ENCODE measurements at regions not wholly inside any gene's neighbourhood (a gene's known extent, or its start where the extent isn't known, plus 50 kb on each side); places are given as distances from the start of the nearest gene placed in this dataset.
"Not testable (repeated sequence)": the region's sequence is repeated elsewhere in the genome, so short reads cannot be mapped to it uniquely, and the experiment has no call there.

DNA sequence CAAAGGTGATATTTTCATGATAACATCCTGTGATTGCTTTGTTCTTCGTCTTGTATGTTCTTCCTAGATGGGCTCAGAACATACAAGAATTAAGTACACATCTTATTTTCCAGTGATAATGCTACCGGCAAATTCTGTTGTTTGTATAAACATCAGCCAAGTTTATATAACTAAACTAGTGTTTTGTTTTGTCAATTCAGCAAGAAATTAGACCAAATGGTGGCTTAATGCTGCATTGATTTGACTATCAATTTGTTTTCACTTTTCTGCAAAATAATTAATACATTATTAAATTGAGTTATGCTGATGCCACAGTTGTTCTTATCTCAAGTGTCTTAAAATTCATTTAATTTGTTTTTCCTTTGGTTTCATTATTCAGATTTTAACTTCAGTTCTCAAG lies 177.7 kb downstream of the OR4F29 start:
- DNase-seq, H3K9me3 ChIP-seq, H3K27me3 ChIP-seq: not testable (repeated sequence)

DNA sequence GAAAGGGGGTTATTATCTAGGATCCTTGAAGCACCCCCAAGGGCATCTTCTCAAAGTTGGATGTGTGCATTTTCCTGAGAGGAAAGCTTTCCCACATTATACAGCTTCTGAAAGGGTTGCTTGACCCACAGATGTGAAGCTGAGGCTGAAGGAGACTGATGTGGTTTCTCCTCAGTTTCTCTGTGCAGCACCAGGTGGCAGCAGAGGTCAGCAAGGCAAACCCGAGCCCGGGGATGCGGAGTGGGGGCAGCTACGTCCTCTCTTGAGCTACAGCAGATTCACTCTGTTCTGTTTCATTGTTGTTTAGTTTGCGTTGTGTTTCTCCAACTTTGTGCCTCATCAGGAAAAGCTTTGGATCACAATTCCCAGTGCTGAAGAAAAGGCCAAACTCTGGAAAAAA lies 183.7 kb downstream of the OR4F29 start:
- peak; percentile 42 for DNase-seq
- not testable (repeated sequence) for H3K4me3 ChIP-seq, H3K9me3 ChIP-seq, H3K27me3 ChIP-seq, H3K36me3 ChIP-seq

More for the DNA sequence above, 177.7 kb downstream of the OR4F29 start:
- not testable (repeated sequence) for H3K4me3 ChIP-seq, H3K36me3 ChIP-seq
